HG03469 (cell line): ENCODE measurements at regions not wholly inside any gene's neighbourhood (a gene's known extent, or its start where the extent isn't known, plus 50 kb on each side); places are given as distances from the start of the nearest gene placed in this dataset.
"Not testable (repeated sequence)": the region's sequence is repeated elsewhere in the genome, so short reads cannot be mapped to it uniquely, and the experiment has no call there.

Experiments
- ATAC-seq: cut with Tn5 transposase; IDR thresholded peaks from one replicate; pipeline ENCODE4 v1.9.1; 2021; ENCODE audit warnings: mild to moderate bottlenecking, moderate library complexity, moderate number of reproducible peaks; ENCODE audit not compliant: unreplicated experiment

GRCh38 chr6:16041327-16041726 is 87.6 kb upstream of the MYLIP start:
- ATAC-seq = no peak

GRCh38 chr6:16040628-16040974 is 88.3 kb upstream of the MYLIP start:
- ATAC-seq = no peak

GRCh38 chr6:16039892-16040627 is 88.8 kb upstream of the MYLIP start:
- not testable (repeated sequence) for ATAC-seq

GRCh38 chr6:16038938-16039337 is 89.9 kb upstream of the MYLIP start:
- ATAC-seq = no peak

- no peak for ATAC-seq
Measured at GRCh38 chr6:16035488-16036080, 93.3 kb upstream of the MYLIP start.

- no peak for ATAC-seq
Measured at GRCh38 chr6:16033214-16033613, 95.7 kb upstream of the MYLIP start.

GRCh38 chr6:16031278-16031981 is 97.5 kb upstream of the MYLIP start:
- ATAC-seq = no peak

- ATAC-seq = no peak
Measured at GRCh38 chr6:16028966-16029365, 99.9 kb upstream of the MYLIP start.

- no peak for ATAC-seq
Measured at GRCh38 chr6:16020259-16020658, 108.6 kb upstream of the MYLIP start.

GRCh38 chr6:16019462-16019861 is 109.4 kb upstream of the MYLIP start:
- ATAC-seq = no peak

- ATAC-seq = no peak
Measured at GRCh38 chr6:16018626-16019025, 110.3 kb upstream of the MYLIP start.

GRCh38 chr6:16014325-16014724 is 114.6 kb upstream of the MYLIP start:
- ATAC-seq = not testable (repeated sequence)

GRCh38 chr6:16007146-16007545 is 121.7 kb upstream of the MYLIP start:
- ATAC-seq = no peak

GRCh38 chr6:16006681-16007080 is 122.2 kb upstream of the MYLIP start:
- ATAC-seq = no peak

GRCh38 chr6:16004934-16005679 is 123.8 kb upstream of the MYLIP start:
- no peak for ATAC-seq

- ATAC-seq = no peak
Measured at GRCh38 chr6:16003197-16003491, 125.7 kb upstream of the MYLIP start.

- ATAC-seq = no peak
Measured at GRCh38 chr6:16002332-16003196, 126.3 kb upstream of the MYLIP start.

- ATAC-seq = no peak
Measured at GRCh38 chr6:16001158-16001557, 127.7 kb upstream of the MYLIP start.

GRCh38 chr6:15999201-15999600 is 129.7 kb upstream of the MYLIP start:
- ATAC-seq = no peak

GRCh38 chr6:15997586-15998388 is 131.1 kb upstream of the MYLIP start:
- ATAC-seq = no peak
